Breast epithelium (tissue), 3 donors: ENCODE measurements at regions not wholly inside any gene's neighbourhood (a gene's known extent, or its start where the extent isn't known, plus 50 kb on each side); places are given as distances from the start of the nearest gene placed in this dataset.

Experiments
- CTCF ChIP-seq, 3 donors: fragments of 450-650 bp; IDR thresholded peaks; one replicate each; pipeline ENCODE4 v1.5.1; 2016 to 2017; ENCODE audit warnings: antibody characterized with exemption in 3 of 3, mild to moderate bottlenecking in 3 of 3, moderate library complexity in 3 of 3
- POLR2A ChIP-seq: fragments of 450-650 bp; IDR thresholded peaks from one replicate; pipeline ENCODE4 v1.6.1; 2016; ENCODE audit warnings: antibody characterized with exemption, mild to moderate bottlenecking, moderate library complexity
- POLR2AphosphoS5 ChIP-seq, 3 donors: sonication (generic); formaldehyde crosslinking; IDR thresholded peaks; one replicate each; pipeline ENCODE4 v1.6.1; 2017; ENCODE audit warnings: antibody characterized with exemption in 3 of 3

- TF ChIP-seq CTCF (IDR thresholded peaks at IDR 0.05), result no peak
- TF ChIP-seq POLR2A, result no peak
- no peak for TF ChIP-seq POLR2AphosphoS5 (IDR thresholded peaks at IDR 0.05)
These were observed 346.6 kb downstream of the RFC3 start for GRCh38 chr13:34164582-34164981.
